Heart right ventricle (tissue), 16 donors: ENCODE measurements at regions not wholly inside any gene's neighbourhood (a gene's known extent, or its start where the extent isn't known, plus 50 kb on each side); places are given as distances from the start of the nearest gene placed in this dataset.

Experiments
- ATAC-seq, 8 donors: fragments of 200-7000 bp; cut with Tn5 transposase; one replicate each; pipeline ENCODE4 v1.9.1; 2020; ENCODE audit warnings: mild to moderate bottlenecking in 8 of 8, moderate library complexity in 8 of 8, moderate number of reproducible peaks in 1 of 8
- DNase-seq, 2 donors: peaks; one replicate each; pipeline ENCODE4 v3.0.0-alpha.2; 2020
- H3K27ac ChIP-seq, 10 donors: fragments of 200-600 bp; sonication (generic) in 2 of 10; one replicate each; pipeline versions ENCODE4 v1.5.0 to v1.8.0; 2020 to 2022; ENCODE audit warnings: mild to moderate bottlenecking in 3 of 10
- H3K27me3 ChIP-seq, 7 donors: fragments of 200-600 bp; one replicate each; pipeline ENCODE4 v1.8.0; 2021 to 2022; ENCODE audit warnings: mild to moderate bottlenecking in 2 of 7
- H3K36me3 ChIP-seq, 9 donors: fragments of 200-600 bp; sonication (generic) in 1 of 9; one replicate each; pipeline versions ENCODE4 v1.5.0 to v1.8.0; 2020 to 2022; ENCODE audit warnings: mild to moderate bottlenecking in 2 of 9
- H3K4me1 ChIP-seq, 9 donors: fragments of 200-600 bp; sonication (generic) in 1 of 9; one replicate each; pipeline versions ENCODE4 v1.5.0 to v1.8.0; 2020 to 2022; ENCODE audit warnings: mild to moderate bottlenecking in 4 of 9
- H3K4me3 ChIP-seq, 10 donors: fragments of 200-600 bp; sonication (generic) in 2 of 10; one replicate each; pipeline versions ENCODE4 v1.5.0 to v1.8.0; 2020 to 2022; ENCODE audit warnings: mild to moderate bottlenecking in 7 of 10, moderate library complexity in 2 of 10
- H3K9me3 ChIP-seq, 11 donors: fragments of 200-600 bp in 10 of 11; sonication (generic) in 2 of 11; one replicate each; pipeline versions ENCODE4 v1.5.0 to v1.8.0; 2013 to 2022; ENCODE audit warnings: mild to moderate bottlenecking in 2 of 11, control low read depth in 1 of 11, moderate library complexity in 1 of 11
- WGBS, 2 donors: extraction: QIAGEN DNeasy Blood & Tissue Kit; methylation state at CpG; one replicate each; pipeline ENCODE4 v1.1.7; 2013; ENCODE audit warnings: inconsistent platforms in 1 of 2; 5-methylcytosine and 5-hydroxymethylcytosine counted together
- intact Hi-C, 10 donors: fragments of 100-400 bp; cut with DNase I; formaldehyde crosslinking; loops; one replicate each; pipeline versions ENCODE4 v1.11.1 to v1.14.2; 2022
- TF ChIP-seq, protein P1 (sequence below), 9 donors: fragments of 200-600 bp; sonication (generic) in 2 of 9; IDR thresholded peaks; one replicate each; pipeline versions ENCODE4 v1.5.0 to v1.8.0; 2021 to 2022; ENCODE audit warnings: antibody characterized with exemption in 9 of 9, mild to moderate bottlenecking in 5 of 9, moderate library complexity in 1 of 9
- donor health status: Arrhythmogenic right ventricular cardiomyopathy.
- donor health status: ischemic (EF 13 %, LVEDD 7.1; RV severe dilation, severe dysfunction).
- donor health status: healthy with polysubstance abuse.
- donor health status: DM: no; HTN: yes; CAD: no.
- donor health status: DM: no; HTN: no; CAD: no.
- donor health status: ischemic (EF 25% LVEDD 6.9; RV normal size, moderate dysfunction).
- donor health status: ischemic (EF 25% LVEDD 5.7; RV mildly dilated, moderate dysfunction).
- donor health status: healthy.
- donor health status: DM: yes; HTN: yes; CAD: no.
- donor health status: Ischemic cardiomyopathy.
- donor health status: ischemic (EF 35%, LVEDD 5.7; RV mildly dilated, moderate dysfunction).
- donor health status: nonischemic (EF 11% LVEDD 7.7; RV severe dilation, severe dysfunction).
- donor health status: DM: yes; HTN: yes; CAD: no.
- donor health status: PGD.
- donor health status: ischemic (EF 29% LVEDD 5.4; RV normal size, mild dysfunction).
- donor health status: nonischemic (EF 23%, LVEDD 6.1; RV moderate dilation, normal function).

DNA sequence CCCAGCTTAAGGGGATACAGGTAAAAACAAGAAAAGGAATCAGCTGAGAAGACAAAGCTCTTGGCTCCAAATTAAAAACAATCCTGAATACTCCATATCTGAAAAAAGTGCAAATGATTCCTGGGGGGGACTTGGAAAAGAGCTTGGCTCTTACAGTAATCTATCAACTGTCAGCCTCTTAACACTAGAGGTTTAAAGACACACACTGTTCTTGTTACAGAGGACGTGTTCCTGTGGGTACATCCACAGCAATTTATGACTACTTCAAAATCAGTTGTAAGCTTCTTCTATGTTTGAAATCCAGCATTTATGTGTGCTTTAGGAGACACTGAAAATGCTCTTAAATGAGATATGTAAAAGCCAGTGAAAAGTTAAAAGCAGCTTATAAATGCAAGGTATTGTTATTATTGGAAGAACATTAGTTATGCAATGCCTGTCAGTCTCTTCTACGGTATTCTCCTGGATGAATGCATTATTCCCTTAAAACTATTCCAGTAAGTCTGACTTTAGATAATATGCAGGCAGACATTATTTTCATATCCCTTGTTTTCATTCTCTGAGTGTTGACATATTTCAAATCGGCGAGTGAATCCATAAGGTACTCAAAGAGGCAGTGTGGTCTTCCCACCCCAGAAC lies 408.4 kb upstream of the ADAMTS9 start:
- WGBS, 2 donors: 66 to 75% methylated on average over 4 of the region's 4 CpGs
- Histone ChIP-seq H3K4me3 (no peak overlapping the region), H3K36me3 (no peaks in the 10 kb centered on the region), H3K27me3 (no peaks in the 10 kb centered on the region), H3K4me1 (no peaks in the 10 kb centered on the region), H3K9me3 (no peaks in the 10 kb centered on the region), H3K27ac (no peak overlapping the region)
- ATAC-seq (no peak), DNase-seq (no peak)
- intact Hi-C loops: no loop called here
- TF ChIP-seq, protein P1, sequence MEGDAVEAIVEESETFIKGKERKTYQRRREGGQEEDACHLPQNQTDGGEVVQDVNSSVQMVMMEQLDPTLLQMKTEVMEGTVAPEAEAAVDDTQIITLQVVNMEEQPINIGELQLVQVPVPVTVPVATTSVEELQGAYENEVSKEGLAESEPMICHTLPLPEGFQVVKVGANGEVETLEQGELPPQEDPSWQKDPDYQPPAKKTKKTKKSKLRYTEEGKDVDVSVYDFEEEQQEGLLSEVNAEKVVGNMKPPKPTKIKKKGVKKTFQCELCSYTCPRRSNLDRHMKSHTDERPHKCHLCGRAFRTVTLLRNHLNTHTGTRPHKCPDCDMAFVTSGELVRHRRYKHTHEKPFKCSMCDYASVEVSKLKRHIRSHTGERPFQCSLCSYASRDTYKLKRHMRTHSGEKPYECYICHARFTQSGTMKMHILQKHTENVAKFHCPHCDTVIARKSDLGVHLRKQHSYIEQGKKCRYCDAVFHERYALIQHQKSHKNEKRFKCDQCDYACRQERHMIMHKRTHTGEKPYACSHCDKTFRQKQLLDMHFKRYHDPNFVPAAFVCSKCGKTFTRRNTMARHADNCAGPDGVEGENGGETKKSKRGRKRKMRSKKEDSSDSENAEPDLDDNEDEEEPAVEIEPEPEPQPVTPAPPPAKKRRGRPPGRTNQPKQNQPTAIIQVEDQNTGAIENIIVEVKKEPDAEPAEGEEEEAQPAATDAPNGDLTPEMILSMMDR (IDR thresholded peaks at IDR 0.05): no peak

DNA sequence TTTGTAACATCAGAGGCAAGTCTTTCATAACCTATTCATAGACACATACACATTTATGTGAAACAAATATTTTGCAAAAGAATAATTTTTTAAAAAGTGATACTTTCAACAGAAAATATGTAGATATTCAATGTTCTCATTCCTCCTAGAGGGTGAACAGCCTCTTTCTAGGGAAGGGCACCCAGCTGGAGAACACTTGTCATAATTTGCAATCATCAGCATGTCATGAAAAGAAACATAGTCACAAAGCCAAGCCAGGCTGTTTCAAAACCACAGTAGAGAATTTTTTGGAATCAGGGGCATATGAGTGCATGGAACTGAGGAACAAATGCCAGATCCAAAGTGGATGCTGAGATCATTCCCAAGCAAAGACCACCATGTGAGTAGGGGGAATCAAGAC lies 406.9 kb upstream of the ADAMTS9 start:
- Histone ChIP-seq H3K36me3 (no peaks in the 10 kb centered on the region), H3K4me1 (no peaks in the 10 kb centered on the region), H3K4me3 (no peak overlapping the region), H3K27me3 (no peaks in the 10 kb centered on the region), H3K27ac (no peak overlapping the region), H3K9me3 (no peaks in the 10 kb centered on the region)
- no peak for DNase-seq
- intact Hi-C loops: no loop called here
- TF ChIP-seq, protein P1 (IDR thresholded peaks at IDR 0.05): no peak
- ATAC-seq: no peak

DNA sequence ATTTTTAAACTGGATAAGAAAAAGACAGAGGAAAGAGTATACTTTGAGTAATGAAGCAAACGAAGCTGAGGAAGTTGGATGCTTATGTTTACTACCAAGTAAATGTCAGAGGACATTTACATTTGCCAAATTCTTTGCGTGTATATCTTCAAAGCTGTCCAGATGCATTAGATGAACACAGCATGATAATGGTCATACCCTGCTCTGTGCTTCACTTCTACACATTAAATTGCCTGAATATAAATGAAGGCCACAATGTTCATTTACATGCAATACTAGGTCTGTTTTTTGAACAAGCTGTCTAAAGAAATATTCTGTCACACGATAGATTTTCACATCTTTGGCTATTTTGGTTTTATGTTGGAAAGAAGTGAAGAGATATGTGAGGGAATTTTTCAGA lies 405.8 kb upstream of the ADAMTS9 start:
- Histone ChIP-seq H3K4me3 (no peak overlapping the region), H3K9me3 (no peaks in the 10 kb centered on the region), H3K27ac (no peak overlapping the region), H3K4me1 (no peaks in the 10 kb centered on the region), H3K27me3 (no peaks in the 10 kb centered on the region), H3K36me3 (no peaks in the 10 kb centered on the region)
- no peak for DNase-seq
- 80 to 84% methylated on average over 3 of the region's 3 CpGs for WGBS, 2 donors
- intact Hi-C loops: no loop called here
- ATAC-seq: no peak
- TF ChIP-seq, protein P1 (IDR thresholded peaks at IDR 0.05): no peak

DNA sequence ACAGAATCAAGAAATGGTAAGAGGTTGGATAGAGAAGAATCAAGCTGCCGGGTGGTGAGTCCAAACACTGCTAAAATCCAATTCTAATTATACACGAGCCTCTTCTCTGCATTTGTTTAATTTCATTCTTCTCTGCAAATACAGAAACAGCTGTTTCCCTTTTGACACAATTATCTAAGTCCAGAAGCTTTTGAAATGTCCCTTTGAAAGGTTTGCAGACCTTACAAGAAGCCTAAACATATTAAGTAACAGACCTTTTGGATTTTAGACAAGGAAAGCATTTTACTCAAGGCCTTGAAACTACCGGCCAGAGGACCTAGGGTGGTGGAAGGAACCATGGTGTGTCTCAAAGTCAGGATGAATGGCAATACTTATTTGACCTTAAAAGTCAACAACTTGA lies 403.8 kb upstream of the ADAMTS9 start:
- Histone ChIP-seq H3K4me1 (no peaks in the 10 kb centered on the region), H3K4me3 (no peak overlapping the region), H3K36me3 (no peaks in the 10 kb centered on the region), H3K9me3 (no peaks in the 10 kb centered on the region), H3K27me3 (no peaks in the 10 kb centered on the region), H3K27ac (no peak overlapping the region)
- intact Hi-C loops: no loop called here
- WGBS, 2 donors: 68 to 80% methylated on average over 3 of the region's 3 CpGs
- no peak for ATAC-seq
- no peak for DNase-seq
- TF ChIP-seq, protein P1 (IDR thresholded peaks at IDR 0.05): no peak
